ENCODE measurements at regions not wholly inside any gene's neighbourhood (a gene's known extent, or its start where the extent isn't known, plus 50 kb on each side); places are given as distances from the start of the nearest gene placed in this dataset.

DNA sequence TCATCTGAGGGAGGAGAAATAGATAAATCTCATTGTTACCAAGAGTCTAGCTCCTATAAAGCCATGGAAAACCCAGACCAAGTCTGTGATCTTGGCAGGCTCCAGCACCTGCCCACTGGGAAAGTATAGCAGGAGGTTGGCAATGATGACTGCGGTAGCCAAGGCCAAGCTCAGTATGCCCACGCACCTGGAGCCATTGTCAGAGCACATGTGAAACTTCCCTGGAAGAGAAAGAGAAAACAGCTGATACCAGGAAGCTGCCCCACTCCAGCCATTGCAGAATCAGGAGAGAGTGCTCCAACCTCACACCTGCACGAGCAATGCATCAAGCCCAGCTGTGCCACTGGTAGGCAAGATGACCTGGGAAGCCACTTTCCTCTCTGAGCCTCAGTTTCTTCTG is 62.2 kb upstream of the HEPHL1 start:
- TF ChIP-seq, protein P1, sequence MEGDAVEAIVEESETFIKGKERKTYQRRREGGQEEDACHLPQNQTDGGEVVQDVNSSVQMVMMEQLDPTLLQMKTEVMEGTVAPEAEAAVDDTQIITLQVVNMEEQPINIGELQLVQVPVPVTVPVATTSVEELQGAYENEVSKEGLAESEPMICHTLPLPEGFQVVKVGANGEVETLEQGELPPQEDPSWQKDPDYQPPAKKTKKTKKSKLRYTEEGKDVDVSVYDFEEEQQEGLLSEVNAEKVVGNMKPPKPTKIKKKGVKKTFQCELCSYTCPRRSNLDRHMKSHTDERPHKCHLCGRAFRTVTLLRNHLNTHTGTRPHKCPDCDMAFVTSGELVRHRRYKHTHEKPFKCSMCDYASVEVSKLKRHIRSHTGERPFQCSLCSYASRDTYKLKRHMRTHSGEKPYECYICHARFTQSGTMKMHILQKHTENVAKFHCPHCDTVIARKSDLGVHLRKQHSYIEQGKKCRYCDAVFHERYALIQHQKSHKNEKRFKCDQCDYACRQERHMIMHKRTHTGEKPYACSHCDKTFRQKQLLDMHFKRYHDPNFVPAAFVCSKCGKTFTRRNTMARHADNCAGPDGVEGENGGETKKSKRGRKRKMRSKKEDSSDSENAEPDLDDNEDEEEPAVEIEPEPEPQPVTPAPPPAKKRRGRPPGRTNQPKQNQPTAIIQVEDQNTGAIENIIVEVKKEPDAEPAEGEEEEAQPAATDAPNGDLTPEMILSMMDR (IDR thresholded peaks at IDR 0.05) = no peak

DNA sequence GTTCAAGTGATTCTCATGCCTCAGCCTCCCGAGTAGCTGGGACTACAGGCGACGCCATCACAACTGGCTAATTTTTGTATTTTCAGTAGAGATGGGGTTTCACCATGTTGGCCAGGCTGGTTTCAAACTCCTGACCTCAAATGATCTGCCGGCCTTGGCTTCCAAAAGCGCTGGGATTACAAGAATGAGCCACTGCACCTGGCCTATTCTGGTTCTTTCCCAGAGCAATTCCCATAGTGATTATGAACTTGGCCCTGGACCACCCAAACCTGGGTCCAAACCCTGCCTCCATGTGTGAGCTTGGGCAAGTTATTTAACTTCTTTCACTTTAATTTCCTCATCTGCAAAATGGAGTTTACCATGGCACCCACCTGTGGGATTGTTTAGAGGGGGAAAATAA is 61.5 kb upstream of the HEPHL1 start:
- DNase-seq (peak in 3 of 6 donors; percentile 16 to 63 (median 24)), FAIRE-seq (no peak), ATAC-seq (peak in 2 of 4 donors; percentile 60 to 75)
- Histone ChIP-seq H3K4me3 (no peak overlapping the region), H3K27me3 (no peaks in the 10 kb centered on the region), H3K9me3 (no peaks in the 10 kb centered on the region), H3K27ac (no peak overlapping the region), H3K4me1 (no peaks in the 10 kb centered on the region), H3K36me3 (no peaks in the 10 kb centered on the region)
- TF ChIP-seq, protein P1 (IDR thresholded peaks at IDR 0.05) = no peak
- 40 to 60% methylated on average over 5 of the region's 5 CpGs for WGBS, 2 donors
- intact Hi-C loops (cut with DNase I) = no loop called here

More for the DNA sequence above, 62.2 kb upstream of the HEPHL1 start:
- FAIRE-seq (no peak), DNase-seq (peak in 3 of 6 donors; percentile 18 to 61 (median 34)), ATAC-seq (peak in 2 of 4 donors; percentile 44 to 72)
- 53 to 57% methylated on average over 3 of the region's 3 CpGs for WGBS, 2 donors
- H3K4me3 ChIP-seq = no peak overlapping the region
- H3K36me3 ChIP-seq = no peaks in the 10 kb centered on the region
- H3K9me3 ChIP-seq = no peaks in the 10 kb centered on the region
- H3K27ac ChIP-seq = no peak overlapping the region
- H3K4me1 ChIP-seq = no peaks in the 10 kb centered on the region
- no peaks in the 10 kb centered on the region for H3K27me3 ChIP-seq
- intact Hi-C loops (cut with DNase I) = no loop called here

DNA sequence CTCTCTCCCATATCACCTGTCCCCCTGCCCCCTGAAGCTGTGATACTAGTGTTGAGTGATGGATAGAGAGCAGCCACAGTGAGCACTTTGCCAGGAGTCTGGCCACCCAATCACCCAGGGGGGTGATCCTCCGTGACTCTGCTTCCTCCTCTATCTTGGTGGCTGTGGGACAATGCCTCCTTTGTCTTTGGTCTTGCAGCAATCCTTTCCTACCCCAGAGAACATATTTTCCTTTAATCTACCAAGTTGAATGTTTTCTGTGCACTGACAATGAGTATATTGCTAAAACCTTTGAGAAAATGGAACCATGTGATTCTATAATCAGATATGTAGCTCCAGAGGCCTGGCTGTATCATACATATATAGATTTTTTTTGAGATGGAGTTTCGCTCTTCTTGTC is 58.1 kb upstream of the HEPHL1 start:
- FAIRE-seq (no peak), DNase-seq (no peak), ATAC-seq (no peak)
- Histone ChIP-seq H3K27ac (no peak overlapping the region), H3K4me3 (no peak overlapping the region), H3K4me1 (no peaks in the 10 kb centered on the region), H3K36me3 (no peaks in the 10 kb centered on the region), H3K9me3 (no peaks in the 10 kb centered on the region), H3K27me3 (no peaks in the 10 kb centered on the region)
- TF ChIP-seq, protein P1 (IDR thresholded peaks at IDR 0.05) = no peak
- 80 to 83% methylated on average over 2 of the region's 2 CpGs for WGBS, 2 donors
- intact Hi-C loops (cut with DNase I) = no loop called here

DNA sequence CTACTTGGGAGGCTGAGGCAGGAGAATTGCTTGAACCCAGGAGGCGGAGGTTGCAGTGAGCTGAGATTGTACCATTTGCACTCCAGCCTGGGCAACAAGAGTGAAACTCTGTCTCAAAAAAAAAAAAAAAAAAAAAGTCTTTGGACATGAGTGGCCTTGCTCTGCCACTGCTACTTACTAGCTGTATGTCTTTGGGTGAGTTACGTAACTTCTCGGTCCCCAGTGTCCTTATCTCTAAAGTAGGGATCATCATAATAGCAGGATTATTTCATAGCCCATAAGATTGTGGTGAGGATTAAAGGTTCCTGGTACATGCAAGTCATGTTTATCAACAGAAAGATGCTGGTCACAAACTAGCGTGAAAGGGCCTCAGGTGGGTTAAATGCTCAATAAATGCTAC is 53.9 kb upstream of the HEPHL1 start:
- TF ChIP-seq, protein P1 (IDR thresholded peaks at IDR 0.05) = no peak
- WGBS, 2 donors = 89 to 92% methylated on average over 4 of the region's 4 CpGs
- Histone ChIP-seq H3K36me3 (no peaks in the 10 kb centered on the region), H3K27ac (no peak overlapping the region), H3K4me3 (no peak overlapping the region), H3K27me3 (no peaks in the 10 kb centered on the region), H3K4me1 (no peaks in the 10 kb centered on the region), H3K9me3 (no peaks in the 10 kb centered on the region)
- ATAC-seq (no peak), DNase-seq (no peak), FAIRE-seq (no peak)
- intact Hi-C loops (cut with DNase I) = no loop called here

DNA sequence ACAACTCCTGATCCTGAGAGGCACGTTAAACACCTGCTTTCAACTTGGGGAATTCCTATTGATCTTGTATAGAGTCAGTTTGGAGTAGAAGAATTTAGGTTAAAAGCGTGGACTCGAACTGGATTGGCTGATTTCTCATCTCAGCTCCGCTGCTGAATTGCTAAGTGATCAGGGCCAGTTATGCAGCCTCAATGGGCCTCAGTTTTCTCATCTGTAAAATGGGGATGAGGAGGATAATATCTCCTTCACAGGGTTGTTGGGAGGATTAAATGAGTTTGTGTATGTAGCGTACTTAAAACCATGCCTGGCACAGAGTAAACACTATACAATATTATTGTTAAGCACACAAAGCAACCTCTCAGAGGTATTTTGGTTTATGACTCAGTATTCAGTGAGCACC is 53.2 kb upstream of the HEPHL1 start:
- intact Hi-C loops (cut with DNase I) = no loop called here
- FAIRE-seq (no peak), DNase-seq (no peak), ATAC-seq (no peak)
- no peak overlapping the region for H3K27ac ChIP-seq
- H3K4me1 ChIP-seq = peaks cover 0 to under 1% (median 0%) of the 10 kb centered on the region in 3 donors
- no peaks in the 10 kb centered on the region for H3K27me3 ChIP-seq
- no peaks in the 10 kb centered on the region for H3K36me3 ChIP-seq
- TF ChIP-seq, protein P1 (IDR thresholded peaks at IDR 0.05) = no peak
- H3K4me3 ChIP-seq = no peak overlapping the region
- WGBS, 2 donors = 85 to 89% methylated on average over 5 of the region's 5 CpGs
- no peaks in the 10 kb centered on the region for H3K9me3 ChIP-seq
